Hepatocyte (in vitro differentiated cells): ENCODE measurements at regions not wholly inside any gene's neighbourhood (a gene's known extent, or its start where the extent isn't known, plus 50 kb on each side); places are given as distances from the start of the nearest gene placed in this dataset.

Source experiments
- DNase-seq: peaks from one replicate; pipeline ENCODE4 v3.0.0-alpha.2; 2016; ENCODE audit warnings: low spot score
- H2AFZ ChIP-seq: fragments of 200-600 bp; sonication (generic); 2 replicates; pipeline ENCODE4 v1.6.0; 2016; ENCODE audit warnings: antibody characterized with exemption, mild to moderate bottlenecking
- H3K27ac ChIP-seq: fragments of 200-600 bp; sonication (generic); 2 replicates; pipeline ENCODE4 v1.5.1; 2016; ENCODE audit warnings: mild to moderate bottlenecking
- H3K27me3 ChIP-seq: fragments of 200-600 bp; sonication (generic); 2 replicates; pipeline ENCODE4 v1.6.1; 2016
- H3K36me3 ChIP-seq: fragments of 200-600 bp; sonication (generic); replicated peaks from 2 replicates; pipeline ENCODE4 v1.5.1; 2016; ENCODE audit warnings: low read depth; ENCODE audit not compliant: insufficient read depth
- H3K4me1 ChIP-seq: fragments of 200-600 bp; sonication (generic); 2 replicates; pipeline ENCODE4 v1.5.1; 2016; ENCODE audit warnings: mild to moderate bottlenecking, moderate library complexity; ENCODE audit not compliant: insufficient read depth
- H3K4me2 ChIP-seq: fragments of 200-600 bp; sonication (generic); 2 replicates; pipeline ENCODE4 v1.6.0; 2016
- H3K4me3 ChIP-seq: fragments of 200-600 bp; sonication (generic); 2 replicates; pipeline ENCODE4 v1.5.1; 2016; ENCODE audit warnings: mild to moderate bottlenecking
- H3K79me2 ChIP-seq: fragments of 200-600 bp; sonication (generic); 2 replicates; pipeline ENCODE4 v1.6.0; 2017; ENCODE audit warnings: mild to moderate bottlenecking
- H3K9me2 ChIP-seq: fragments of 200-600 bp; sonication (generic); replicated peaks from 2 replicates; pipeline ENCODE4 v1.6.0; 2017; ENCODE audit warnings: mild to moderate bottlenecking; ENCODE audit not compliant: insufficient read depth
- H3K9me3 ChIP-seq: fragments of 200-600 bp; sonication (generic); 2 replicates; pipeline ENCODE4 v1.5.1; 2016; ENCODE audit warnings: low read depth, mild to moderate bottlenecking
- H4K20me1 ChIP-seq: fragments of 200-600 bp; sonication (generic); 2 replicates; pipeline ENCODE4 v1.6.0; 2016; ENCODE audit warnings: mild to moderate bottlenecking; ENCODE audit not compliant: insufficient read depth, poor library complexity, severe bottlenecking
- EZH2 ChIP-seq: fragments of 200-600 bp; sonication (generic); IDR thresholded peaks from 2 replicates; pipeline ENCODE4 v1.6.1; 2016; ENCODE audit warnings: antibody characterized with exemption, mild to moderate bottlenecking, borderline replicate concordance
- EZH2phosphoT487 ChIP-seq: fragments of 200-600 bp; sonication (generic); IDR thresholded peaks from one replicate; pipeline ENCODE4 v1.6.1; 2018; ENCODE audit warnings: antibody characterized with exemption, mild to moderate bottlenecking, low read depth, moderate library complexity; ENCODE audit not compliant: unreplicated experiment, severe bottlenecking
- WGBS: methylation state at CpG from one replicate; pipeline ENCODE4 v1.1.6; 2016; ENCODE audit warnings: low lambda C conversion rate; ENCODE audit errors: missing lambda C conversion rate; 5-methylcytosine and 5-hydroxymethylcytosine counted together
- TF ChIP-seq, protein P1 (sequence below): fragments of 200-600 bp; sonication (generic); IDR thresholded peaks from 2 replicates; pipeline ENCODE4 v1.5.1; 2016; ENCODE audit warnings: antibody characterized with exemption, mild to moderate bottlenecking; ENCODE audit not compliant: poor library complexity

DNA sequence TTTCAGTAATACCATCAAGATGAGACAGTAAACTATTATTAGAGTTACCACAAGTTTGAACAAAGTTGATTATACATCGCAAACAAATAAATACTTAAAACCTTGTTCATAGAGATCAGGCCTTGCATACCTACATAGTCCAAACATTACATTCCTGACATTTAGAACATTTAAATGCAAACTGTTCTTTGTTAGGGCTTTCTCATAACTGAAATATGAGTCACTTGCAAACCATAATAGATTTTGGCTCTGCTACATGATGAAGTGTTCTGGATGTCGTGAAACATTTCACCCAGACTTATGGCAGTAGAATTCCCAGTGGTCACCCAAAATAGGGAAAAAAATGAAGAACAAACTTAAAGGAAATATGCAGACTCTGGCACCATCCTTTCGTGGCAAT lies 75.0 kb downstream of the FAT4 start:
- DNase-seq = no peak
- Histone ChIP-seq H3K9me2 (no peaks in the 10 kb centered on the region), H3K4me2 (no peak overlapping the region), H3K27ac (no peak overlapping the region), H4K20me1 (peaks cover 18% of the 10 kb centered on the region), H3K36me3 (no peaks in the 10 kb centered on the region), H3K27me3 (no peaks in the 10 kb centered on the region), H3K4me3 (no peak overlapping the region), H3K79me2 (peaks cover 14% of the 10 kb centered on the region), H3K9me3 (no peaks in the 10 kb centered on the region), H3K4me1 (no peaks in the 10 kb centered on the region), H2AFZ (no peak overlapping the region)
- TF ChIP-seq EZH2 = no peak
- TF ChIP-seq, protein P1, sequence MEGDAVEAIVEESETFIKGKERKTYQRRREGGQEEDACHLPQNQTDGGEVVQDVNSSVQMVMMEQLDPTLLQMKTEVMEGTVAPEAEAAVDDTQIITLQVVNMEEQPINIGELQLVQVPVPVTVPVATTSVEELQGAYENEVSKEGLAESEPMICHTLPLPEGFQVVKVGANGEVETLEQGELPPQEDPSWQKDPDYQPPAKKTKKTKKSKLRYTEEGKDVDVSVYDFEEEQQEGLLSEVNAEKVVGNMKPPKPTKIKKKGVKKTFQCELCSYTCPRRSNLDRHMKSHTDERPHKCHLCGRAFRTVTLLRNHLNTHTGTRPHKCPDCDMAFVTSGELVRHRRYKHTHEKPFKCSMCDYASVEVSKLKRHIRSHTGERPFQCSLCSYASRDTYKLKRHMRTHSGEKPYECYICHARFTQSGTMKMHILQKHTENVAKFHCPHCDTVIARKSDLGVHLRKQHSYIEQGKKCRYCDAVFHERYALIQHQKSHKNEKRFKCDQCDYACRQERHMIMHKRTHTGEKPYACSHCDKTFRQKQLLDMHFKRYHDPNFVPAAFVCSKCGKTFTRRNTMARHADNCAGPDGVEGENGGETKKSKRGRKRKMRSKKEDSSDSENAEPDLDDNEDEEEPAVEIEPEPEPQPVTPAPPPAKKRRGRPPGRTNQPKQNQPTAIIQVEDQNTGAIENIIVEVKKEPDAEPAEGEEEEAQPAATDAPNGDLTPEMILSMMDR = no peak
- TF ChIP-seq EZH2phosphoT487 = no peak
- WGBS = 72% methylated on average over 3 of the region's 3 CpGs

DNA sequence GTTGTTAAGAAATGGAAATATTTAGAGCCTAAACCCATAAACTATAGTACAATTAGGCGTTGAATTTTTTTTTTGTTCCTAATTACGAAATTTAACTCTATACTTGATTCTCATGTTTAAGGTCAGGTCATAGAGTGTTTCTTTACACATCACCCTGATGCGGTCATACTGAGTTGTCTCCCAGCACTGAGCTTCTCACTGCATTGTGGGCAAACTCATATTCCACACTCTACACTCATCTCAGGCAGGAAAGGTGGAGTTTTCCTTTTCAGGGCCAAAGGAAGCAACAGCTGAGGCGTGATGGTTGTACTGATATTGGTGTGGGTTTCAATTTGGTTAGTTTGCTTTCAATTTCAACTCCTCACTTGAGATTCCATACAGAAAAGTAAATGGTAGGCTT lies 75.4 kb downstream of the FAT4 start:
- Histone ChIP-seq H3K27ac (no peak overlapping the region), H3K4me2 (no peak overlapping the region)
- 94% methylated on average over 4 of the region's 4 CpGs for WGBS

DNA sequence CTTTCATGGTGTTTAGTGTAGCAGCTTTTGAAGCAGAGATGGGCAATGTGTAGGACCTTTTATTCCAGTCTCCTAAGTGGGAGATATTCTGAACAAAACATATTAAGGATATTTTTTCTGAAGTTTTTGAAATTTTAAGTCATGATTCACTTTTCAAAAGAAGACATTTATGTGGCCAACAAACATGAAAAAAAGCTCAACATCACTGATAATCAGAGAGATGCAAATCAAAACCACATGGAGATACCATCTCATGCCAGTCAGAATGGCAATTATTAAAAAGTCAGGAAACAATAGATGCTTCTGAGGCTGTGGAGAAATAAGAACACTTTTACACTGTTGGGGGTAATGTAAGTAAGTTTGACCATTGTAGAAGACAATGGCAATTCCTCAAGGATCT lies 76.0 kb downstream of the FAT4 start:
- no peak overlapping the region for H3K27ac ChIP-seq
- no peaks in the 10 kb centered on the region for H3K4me1 ChIP-seq
- TF ChIP-seq, protein P1 = no peak
- TF ChIP-seq EZH2phosphoT487 (no peak), EZH2 (no peak)
- H3K9me2 ChIP-seq = no peaks in the 10 kb centered on the region
- no peak overlapping the region for H3K4me3 ChIP-seq
- H3K36me3 ChIP-seq = no peaks in the 10 kb centered on the region
- H4K20me1 ChIP-seq = peaks cover 18% of the 10 kb centered on the region
- no peak for DNase-seq
- H3K79me2 ChIP-seq = peaks cover 18% of the 10 kb centered on the region
- H3K27me3 ChIP-seq = no peaks in the 10 kb centered on the region
- no peaks in the 10 kb centered on the region for H3K9me3 ChIP-seq
- no peak overlapping the region for H3K4me2 ChIP-seq
- H2AFZ ChIP-seq = no peak overlapping the region

More for the DNA sequence above, 75.4 kb downstream of the FAT4 start:
- no peaks in the 10 kb centered on the region for H3K9me3 ChIP-seq
- no peaks in the 10 kb centered on the region for H3K27me3 ChIP-seq
- peaks cover 15% of the 10 kb centered on the region for H3K79me2 ChIP-seq
- peaks cover 18% of the 10 kb centered on the region for H4K20me1 ChIP-seq
- H2AFZ ChIP-seq = no peak overlapping the region
- DNase-seq = no peak
- TF ChIP-seq EZH2 (no peak), EZH2phosphoT487 (no peak)
- TF ChIP-seq, protein P1 = no peak
- no peak overlapping the region for H3K4me3 ChIP-seq
- H3K36me3 ChIP-seq = no peaks in the 10 kb centered on the region
- no peaks in the 10 kb centered on the region for H3K4me1 ChIP-seq
- H3K9me2 ChIP-seq = no peaks in the 10 kb centered on the region

DNA sequence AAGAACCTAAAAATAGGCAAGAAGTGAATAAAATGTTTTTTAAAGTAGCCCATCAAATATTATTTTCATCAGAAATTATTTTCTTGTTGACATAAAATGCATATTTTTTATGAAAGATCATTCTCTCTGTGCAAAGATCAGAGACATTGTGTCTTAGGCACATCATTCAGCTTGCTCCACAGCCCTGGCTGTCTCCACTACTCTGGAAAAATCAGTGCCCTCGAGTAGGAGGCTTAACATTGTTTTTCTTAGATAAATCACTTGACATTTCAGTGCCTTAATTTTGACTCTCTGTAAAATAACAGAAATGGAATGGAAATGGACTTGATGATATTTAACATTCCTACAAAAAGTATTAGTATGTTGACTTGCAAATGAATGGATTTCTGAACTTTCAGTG lies 77.9 kb downstream of the FAT4 start:
- H3K79me2 ChIP-seq = peaks cover 9% of the 10 kb centered on the region
- no peaks in the 10 kb centered on the region for H3K27me3 ChIP-seq
- no peak overlapping the region for H2AFZ ChIP-seq
- TF ChIP-seq EZH2phosphoT487 (no peak), EZH2 (no peak)
- TF ChIP-seq, protein P1 = no peak
- H3K36me3 ChIP-seq = no peaks in the 10 kb centered on the region
- H3K9me3 ChIP-seq = no peaks in the 10 kb centered on the region
- no peak overlapping the region for H3K27ac ChIP-seq
- no peaks in the 10 kb centered on the region for H3K4me1 ChIP-seq
- H3K9me2 ChIP-seq = no peaks in the 10 kb centered on the region
- H3K4me2 ChIP-seq = no peak overlapping the region
- H4K20me1 ChIP-seq = peaks cover 17% of the 10 kb centered on the region
- no peak for DNase-seq
- H3K4me3 ChIP-seq = no peak overlapping the region
- WGBS = 17% methylated on average over 1 of the region's 1 CpG
